ENCODE measurements at regions not wholly inside any gene's neighbourhood (a gene's known extent, or its start where the extent isn't known, plus 50 kb on each side); places are given as distances from the start of the nearest gene placed in this dataset.
"Not testable (repeated sequence)": the region's sequence is repeated elsewhere in the genome, so short reads cannot be mapped to it uniquely, and the experiment has no call there.

DNA sequence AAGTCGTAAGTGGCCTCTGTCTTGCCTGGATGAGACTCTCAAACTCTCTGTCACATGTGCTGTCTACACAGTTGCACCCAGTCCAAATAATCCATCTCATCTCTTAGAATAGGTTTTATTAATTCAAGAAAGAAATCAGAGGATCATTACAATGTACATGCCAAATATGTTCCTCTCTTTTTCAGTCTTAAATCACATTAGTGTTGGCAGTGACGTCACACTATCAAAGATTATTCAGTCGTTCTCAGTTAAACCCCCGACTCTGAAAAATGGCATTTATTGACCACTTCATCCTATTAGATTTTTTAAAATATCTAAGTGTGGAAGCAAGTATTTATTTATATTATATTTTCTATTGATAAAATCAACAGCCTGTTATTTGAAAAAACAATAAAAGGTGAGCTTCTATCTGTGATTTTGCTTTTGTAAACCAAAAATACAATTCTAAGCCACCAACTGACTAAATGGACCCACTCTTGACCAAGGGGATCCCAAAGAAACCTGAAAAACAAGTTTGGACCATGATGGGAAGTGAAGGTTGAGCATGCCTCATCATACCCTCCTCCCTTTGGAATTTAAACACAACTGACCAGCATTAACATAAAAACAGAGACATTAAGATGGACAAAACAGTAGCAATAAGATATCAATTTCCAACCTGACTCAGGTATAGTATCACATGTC is 1894.4 kb upstream of the LRRTM1 start:
- Mint-ChIP-seq H3K4me1 (ENCODE audit: low read depth) (no peaks in the 10 kb centered on the region), H3K4me3 (no peak overlapping the region), H3K36me3 (no peaks in the 10 kb centered on the region), H3K9me3 (peaks cover 16% of the 10 kb centered on the region), H3K27me3 (no peaks in the 10 kb centered on the region), H3K27ac (no peak overlapping the region)
- intact Hi-C loops (cut with micrococcal nuclease), result no loop called here
- DNase-seq, result no peak
- CTCF ChIA-PET, result no interaction called here
- POLR2A ChIA-PET, result no interaction called here

DNA sequence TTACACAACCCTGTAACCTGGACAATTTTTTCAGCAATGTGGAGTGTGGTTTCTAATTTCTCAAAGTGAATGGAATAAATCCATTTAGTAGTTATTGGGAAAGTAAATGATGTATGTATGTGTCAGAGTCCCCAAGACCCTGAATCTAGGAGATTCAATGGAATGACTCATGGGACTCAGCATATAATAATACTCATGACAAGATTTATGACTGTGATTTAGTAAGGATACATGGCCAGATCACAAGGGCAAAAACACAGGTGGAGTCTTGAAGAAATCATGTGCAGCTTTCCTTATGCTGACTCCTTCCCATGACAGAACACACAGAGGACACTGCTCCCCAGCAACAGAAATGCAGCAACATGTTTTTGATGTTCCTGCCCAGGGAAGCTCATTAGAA is 1877.7 kb upstream of the LRRTM1 start:
- intact Hi-C loops (cut with micrococcal nuclease), result no loop called here
- ChIA-PET CTCF (no interaction called here), POLR2A (no interaction called here)
- no peak overlapping the region for H3K27ac Mint-ChIP-seq
- H3K4me3 Mint-ChIP-seq, result no peak overlapping the region
- no peaks in the 10 kb centered on the region for H3K4me1 Mint-ChIP-seq (ENCODE audit: low read depth)
- no peak for DNase-seq
- H3K27me3 Mint-ChIP-seq, result no peaks in the 10 kb centered on the region
- peaks cover 11% of the 10 kb centered on the region for H3K9me3 Mint-ChIP-seq
- H3K36me3 Mint-ChIP-seq, result no peaks in the 10 kb centered on the region

DNA sequence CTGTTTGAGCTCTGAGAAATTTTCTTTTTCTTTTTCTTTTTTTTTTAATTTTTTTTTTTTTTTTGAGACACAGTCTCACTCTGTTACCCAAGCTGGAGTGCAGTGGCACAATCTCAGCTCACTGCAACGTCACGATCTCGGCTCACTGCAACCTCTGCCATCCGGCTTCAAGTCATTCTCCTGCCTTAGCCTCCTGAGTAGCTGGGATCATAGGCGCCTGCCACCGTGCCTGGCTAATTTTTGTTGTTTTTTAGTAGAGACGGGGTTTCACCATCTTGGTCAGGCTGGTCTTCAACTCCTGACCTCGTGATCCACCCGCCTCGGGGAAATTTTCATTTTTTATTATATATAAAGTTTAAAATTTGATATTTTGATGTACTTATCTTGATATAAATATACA is 1870.7 kb upstream of the LRRTM1 start:
- H3K36me3 Mint-ChIP-seq; intact Hi-C loops (cut with micrococcal nuclease); CTCF ChIA-PET; DNase-seq; POLR2A ChIA-PET; H3K27me3 Mint-ChIP-seq; H3K27ac Mint-ChIP-seq; H3K4me1 Mint-ChIP-seq (ENCODE audit: low read depth); H3K4me3 Mint-ChIP-seq: not testable (repeated sequence)
- H3K9me3 Mint-ChIP-seq, result peaks cover 18% of the 10 kb centered on the region

DNA sequence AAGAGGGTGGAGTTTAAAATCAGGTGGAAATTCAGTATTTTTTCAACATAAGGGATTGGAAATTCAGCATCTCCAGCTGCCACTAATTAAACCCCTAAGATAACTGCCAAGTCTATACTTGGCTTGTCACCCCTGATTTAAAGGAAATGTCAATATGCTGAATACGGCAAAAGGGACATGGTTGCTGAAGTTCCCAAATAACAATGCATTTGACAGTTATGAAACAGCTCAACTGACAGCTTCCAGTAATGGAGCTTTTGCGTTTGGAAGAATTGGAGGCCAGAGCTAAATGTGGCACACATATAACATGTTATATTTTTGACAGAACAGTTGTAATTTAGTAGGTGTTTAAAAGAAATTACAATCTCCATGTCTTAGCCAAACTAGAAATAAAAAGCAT is 1867.9 kb upstream of the LRRTM1 start:
- Mint-ChIP-seq H3K4me1 (ENCODE audit: low read depth) (no peaks in the 10 kb centered on the region), H3K9me3 (peaks cover 15% of the 10 kb centered on the region), H3K27ac (no peak overlapping the region), H3K4me3 (no peak overlapping the region), H3K27me3 (no peaks in the 10 kb centered on the region), H3K36me3 (no peaks in the 10 kb centered on the region)
- DNase-seq, result no peak
- ChIA-PET POLR2A (no interaction called here), CTCF (no interaction called here)
- intact Hi-C loops (cut with micrococcal nuclease), result no loop called here

DNA sequence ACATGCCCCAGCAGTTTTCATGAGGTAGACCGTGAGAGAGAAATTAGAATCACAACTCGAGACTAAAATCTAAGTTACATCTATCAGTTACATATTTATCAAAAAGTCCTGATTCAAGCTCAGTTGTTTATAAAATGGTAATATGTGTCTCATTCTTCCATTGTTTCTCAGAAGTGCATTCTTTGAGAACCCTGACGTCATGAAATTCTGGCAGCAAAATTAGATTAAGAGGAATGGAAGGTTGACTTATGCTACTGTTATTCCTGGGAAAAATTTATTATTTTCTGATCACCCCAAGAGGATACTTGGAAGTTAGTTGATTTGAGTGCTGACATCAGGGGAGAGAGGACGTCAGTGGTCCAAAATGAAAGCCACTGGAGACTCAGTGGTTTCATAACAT is 1864.8 kb upstream of the LRRTM1 start:
- ChIA-PET CTCF (no interaction called here), POLR2A (no interaction called here)

DNA sequence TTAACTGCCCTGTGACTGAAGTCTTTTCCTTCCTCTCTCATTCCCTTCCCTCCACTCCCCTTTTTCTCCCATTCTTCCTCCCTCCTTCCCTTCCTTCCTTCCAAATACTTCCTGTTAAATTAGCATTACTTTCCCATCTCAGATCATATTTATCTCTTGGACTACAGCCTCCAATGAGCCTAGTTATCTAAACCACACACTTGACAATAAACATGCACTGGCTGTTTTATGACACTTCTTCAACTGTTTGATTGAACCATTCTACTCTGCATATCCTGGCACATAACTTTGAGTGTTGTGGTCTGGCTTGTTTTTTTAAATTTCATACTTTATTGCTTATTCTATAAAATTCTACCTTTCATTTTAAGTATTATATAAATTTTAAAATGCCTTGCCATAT is 1860.8 kb upstream of the LRRTM1 start:
- POLR2A ChIA-PET, result no interaction called here
- Mint-ChIP-seq H3K9me3 (peaks cover 10% of the 10 kb centered on the region), H3K27me3 (no peaks in the 10 kb centered on the region), H3K36me3 (no peaks in the 10 kb centered on the region), H3K4me3 (no peak overlapping the region), H3K27ac (no peak overlapping the region), H3K4me1 (ENCODE audit: low read depth) (no peaks in the 10 kb centered on the region)
- intact Hi-C loops (cut with micrococcal nuclease), result no loop called here
- CTCF ChIA-PET, result no interaction called here
- DNase-seq, result no peak

More for the DNA sequence above, 1864.8 kb upstream of the LRRTM1 start:
- Mint-ChIP-seq H3K36me3 (no peaks in the 10 kb centered on the region), H3K27me3 (no peaks in the 10 kb centered on the region), H3K9me3 (peaks cover 13% of the 10 kb centered on the region), H3K27ac (no peak overlapping the region), H3K4me1 (ENCODE audit: low read depth) (no peaks in the 10 kb centered on the region), H3K4me3 (no peak overlapping the region)
- intact Hi-C loops (cut with micrococcal nuclease), result no loop called here
- DNase-seq, result no peak

DNA sequence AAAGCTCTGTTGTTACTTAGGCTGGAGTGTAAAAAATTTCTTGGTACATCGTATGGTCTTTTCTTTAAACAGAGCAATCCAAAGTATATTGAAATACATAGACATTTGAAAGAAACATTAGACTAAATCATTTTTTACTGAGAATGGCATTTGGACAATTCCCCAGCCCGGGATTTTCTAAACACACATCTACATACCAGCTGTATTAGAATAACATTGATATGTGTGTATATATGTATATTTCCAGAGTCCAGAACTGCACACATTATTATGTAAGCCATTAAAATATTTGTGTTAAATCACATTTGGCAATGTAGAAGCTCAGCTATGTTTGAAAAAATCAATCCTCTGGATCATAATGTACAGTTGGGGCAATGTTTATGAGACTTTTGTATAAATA is 1853.6 kb upstream of the LRRTM1 start:
- ChIA-PET POLR2A (no interaction called here), CTCF (no interaction called here)
- no peak for DNase-seq
- no peak overlapping the region for H3K4me3 Mint-ChIP-seq
- no peaks in the 10 kb centered on the region for H3K27me3 Mint-ChIP-seq
- peaks cover 11% of the 10 kb centered on the region for H3K9me3 Mint-ChIP-seq
- H3K36me3 Mint-ChIP-seq, result no peaks in the 10 kb centered on the region
- no peak overlapping the region for H3K27ac Mint-ChIP-seq
- no peaks in the 10 kb centered on the region for H3K4me1 Mint-ChIP-seq (ENCODE audit: low read depth)
- intact Hi-C loops (cut with micrococcal nuclease), result no loop called here

DNA sequence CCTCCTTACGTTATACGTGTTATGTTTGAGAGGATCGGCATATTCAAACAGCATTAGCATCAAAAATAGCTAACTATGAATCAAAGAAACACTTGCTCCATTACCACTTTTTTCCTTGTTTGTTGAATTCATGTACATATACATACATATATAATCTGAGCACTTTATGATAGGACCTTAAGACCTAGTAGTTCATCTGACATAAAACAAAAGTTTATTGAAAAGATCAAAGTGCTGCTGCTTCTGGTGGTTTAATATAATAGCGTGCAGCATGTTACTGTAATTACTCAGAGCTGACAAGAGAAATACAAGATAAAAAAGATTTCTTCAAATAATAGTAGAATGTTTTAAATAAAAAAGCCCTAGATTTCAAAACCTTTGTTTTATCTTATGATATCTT is 1850.9 kb upstream of the LRRTM1 start:
- Mint-ChIP-seq H3K4me1 (ENCODE audit: low read depth) (no peaks in the 10 kb centered on the region), H3K27me3 (no peaks in the 10 kb centered on the region), H3K4me3 (no peak overlapping the region), H3K9me3 (peaks cover 6% of the 10 kb centered on the region), H3K27ac (no peak overlapping the region), H3K36me3 (no peaks in the 10 kb centered on the region)
- no peak for DNase-seq
- POLR2A ChIA-PET, result no interaction called here
- CTCF ChIA-PET, result no interaction called here
- intact Hi-C loops (cut with micrococcal nuclease), result no loop called here

DNA sequence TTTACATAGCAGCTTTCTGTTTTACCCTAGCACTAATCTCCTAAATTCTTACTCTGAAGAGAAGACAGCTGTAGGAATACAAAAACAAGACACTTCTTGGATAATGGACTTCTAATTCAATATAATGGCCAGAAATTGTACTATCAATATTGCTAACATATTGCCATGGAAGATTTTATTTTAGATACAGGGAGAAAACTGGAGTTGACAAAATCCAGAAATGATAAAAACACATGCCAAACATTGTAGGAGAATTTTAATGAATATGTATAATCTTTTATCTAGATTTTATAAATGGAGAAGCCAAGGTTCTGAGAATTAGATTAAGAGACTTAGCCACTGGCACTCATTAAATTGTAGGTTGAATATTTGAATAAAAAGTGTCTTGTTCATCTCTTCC is 1838.8 kb upstream of the LRRTM1 start:
- H3K4me1 Mint-ChIP-seq (ENCODE audit: low read depth), result no peaks in the 10 kb centered on the region
- POLR2A ChIA-PET, result no interaction called here
- CTCF ChIA-PET, result no interaction called here
- peaks cover 10% of the 10 kb centered on the region for H3K9me3 Mint-ChIP-seq
- H3K27ac Mint-ChIP-seq, result no peak overlapping the region
- no peaks in the 10 kb centered on the region for H3K36me3 Mint-ChIP-seq
- intact Hi-C loops (cut with micrococcal nuclease), result no loop called here
- no peak overlapping the region for H3K4me3 Mint-ChIP-seq
- H3K27me3 Mint-ChIP-seq, result no peaks in the 10 kb centered on the region
- DNase-seq, result no peak

DNA sequence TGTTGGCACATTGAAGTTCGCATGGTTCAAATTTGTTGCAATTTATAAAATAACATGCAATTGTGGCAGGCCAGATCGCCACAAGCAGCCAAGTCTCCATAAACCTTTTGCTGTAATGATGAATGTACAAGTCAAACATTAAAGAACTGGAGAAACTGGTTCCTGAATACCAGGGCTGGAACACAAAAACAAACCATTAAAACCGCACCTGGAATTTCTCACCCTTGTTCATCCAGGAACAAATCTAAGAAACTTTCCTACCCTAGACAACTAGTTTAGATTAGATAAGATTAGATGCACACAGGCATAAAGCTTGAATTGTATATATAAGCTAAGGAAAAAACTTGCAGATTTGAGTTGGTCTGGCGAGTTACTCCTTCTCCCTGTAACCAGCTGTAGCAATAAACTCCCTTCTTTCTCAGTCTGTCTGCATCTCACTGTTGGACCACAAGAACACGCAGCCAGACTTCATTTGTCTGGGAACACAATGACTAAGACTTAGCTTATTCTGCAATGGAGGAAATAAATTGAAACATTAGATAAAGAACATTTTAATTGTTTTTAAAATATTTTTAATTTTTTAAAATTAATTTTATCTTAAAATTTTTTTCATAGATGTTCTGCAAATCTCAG is 1835.5 kb upstream of the LRRTM1 start:
- Mint-ChIP-seq H3K27ac (no peak overlapping the region), H3K27me3 (no peaks in the 10 kb centered on the region), H3K9me3 (peaks cover 7% of the 10 kb centered on the region), H3K4me1 (ENCODE audit: low read depth) (no peaks in the 10 kb centered on the region), H3K4me3 (no peak overlapping the region), H3K36me3 (no peaks in the 10 kb centered on the region)
- ChIA-PET CTCF (no interaction called here), POLR2A (no interaction called here)
- intact Hi-C loops (cut with micrococcal nuclease), result no loop called here
- DNase-seq, result no peak

DNA sequence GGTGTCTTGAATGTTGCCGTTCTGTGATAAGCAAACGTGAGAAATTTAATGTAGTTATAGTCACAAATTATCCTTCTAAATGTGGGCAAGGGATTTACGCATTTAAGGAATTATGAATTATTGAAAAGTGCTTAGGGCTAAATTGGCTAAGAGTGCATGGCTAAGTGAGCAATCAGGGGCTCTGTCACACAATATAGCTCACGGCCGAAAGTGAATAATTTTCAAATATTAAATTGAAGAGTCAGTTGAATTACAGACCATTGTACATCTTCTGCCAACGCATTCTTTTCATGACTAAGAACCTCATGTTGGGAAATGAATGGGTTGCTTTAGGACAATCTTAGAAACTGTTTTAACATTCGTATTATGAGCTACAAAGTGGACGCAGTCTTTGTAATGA is 1832.9 kb upstream of the LRRTM1 start:
- ChIA-PET POLR2A (no interaction called here), CTCF (no interaction called here)
- H3K36me3 Mint-ChIP-seq, result no peaks in the 10 kb centered on the region
- no peaks in the 10 kb centered on the region for H3K4me1 Mint-ChIP-seq (ENCODE audit: low read depth)
- peaks cover 12% of the 10 kb centered on the region for H3K9me3 Mint-ChIP-seq
- DNase-seq, result no peak
- no peak overlapping the region for H3K27ac Mint-ChIP-seq
- no peaks in the 10 kb centered on the region for H3K27me3 Mint-ChIP-seq
- H3K4me3 Mint-ChIP-seq, result no peak overlapping the region
- intact Hi-C loops (cut with micrococcal nuclease), result no loop called here

DNA sequence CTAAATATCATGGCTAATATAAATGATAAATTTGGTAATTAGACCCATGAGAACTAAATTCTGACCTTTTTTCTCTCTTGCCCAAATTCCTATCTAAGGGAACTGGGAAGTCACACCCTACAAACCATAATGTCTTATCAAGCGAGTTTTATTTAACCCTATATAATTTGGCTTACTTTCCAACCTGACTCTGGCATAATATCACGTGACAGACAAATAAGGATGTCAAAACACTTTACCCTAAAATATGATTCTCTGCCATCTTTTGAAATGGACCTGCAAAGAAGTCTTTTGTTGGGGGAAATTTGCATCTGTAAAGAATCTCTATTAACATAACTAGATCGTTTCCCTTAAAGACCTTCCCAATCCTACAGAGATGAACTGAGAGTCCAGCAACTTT is 1823.5 kb upstream of the LRRTM1 start:
- ChIA-PET POLR2A (no interaction called here), CTCF (no interaction called here)
- no peak for DNase-seq
- H3K9me3 Mint-ChIP-seq, result peaks cover 39% of the 10 kb centered on the region
- no peak overlapping the region for H3K27ac Mint-ChIP-seq
- intact Hi-C loops (cut with micrococcal nuclease), result no loop called here
- H3K27me3 Mint-ChIP-seq, result no peaks in the 10 kb centered on the region
- no peak overlapping the region for H3K4me3 Mint-ChIP-seq
- H3K36me3 Mint-ChIP-seq, result no peaks in the 10 kb centered on the region
- H3K4me1 Mint-ChIP-seq (ENCODE audit: low read depth), result no peaks in the 10 kb centered on the region

DNA sequence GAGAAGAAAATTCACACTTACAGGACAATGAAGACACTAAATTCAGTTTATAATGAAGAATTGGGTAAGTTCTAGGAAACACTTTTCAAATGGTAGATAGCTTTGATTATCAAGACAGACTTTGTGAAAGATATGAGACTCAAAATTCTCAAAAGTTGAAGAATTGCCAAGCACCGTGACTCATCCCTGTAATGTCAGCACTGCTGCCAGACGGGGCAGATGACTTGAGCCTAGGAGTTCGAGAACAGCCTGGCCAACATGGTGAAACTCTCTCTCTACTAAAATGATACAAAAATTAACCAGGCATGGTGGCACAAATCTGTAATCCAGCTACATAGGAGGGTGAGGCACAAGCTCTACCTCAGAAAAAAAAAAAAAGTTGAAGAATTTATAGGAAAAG is 1820.1 kb upstream of the LRRTM1 start:
- ChIA-PET POLR2A (no interaction called here), CTCF (no interaction called here)
- H3K4me3 Mint-ChIP-seq, result no peak overlapping the region
- peaks cover 23% of the 10 kb centered on the region for H3K9me3 Mint-ChIP-seq
- no peak for DNase-seq
- no peaks in the 10 kb centered on the region for H3K27me3 Mint-ChIP-seq
- intact Hi-C loops (cut with micrococcal nuclease), result no loop called here
- no peak overlapping the region for H3K27ac Mint-ChIP-seq
- no peaks in the 10 kb centered on the region for H3K36me3 Mint-ChIP-seq
- H3K4me1 Mint-ChIP-seq (ENCODE audit: low read depth), result no peaks in the 10 kb centered on the region

All from activated CD4-positive, alpha-beta memory T cell treated with anti-CD3 and anti-CD28 coated beads for 36 hours (primary cell).